Vagina (tissue), 2 donors: ENCODE measurements at regions not wholly inside any gene's neighbourhood (a gene's known extent, or its start where the extent isn't known, plus 50 kb on each side); places are given as distances from the start of the nearest gene placed in this dataset.

ENCODE experiments used
- CTCF ChIP-seq, 3 experiments: fragments of 450-650 bp in 2 of 3; fragments of 200-600 bp in 1 of 3; sonication (generic) in 1 of 3; IDR thresholded peaks; one replicate each; pipeline ENCODE4 v1.5.1; 2017 to 2019; ENCODE audit warnings: antibody characterized with exemption in 3 of 3, mild to moderate bottlenecking in 2 of 3, moderate library complexity in 2 of 3
- POLR2A ChIP-seq, 2 donors: fragments of 450-650 bp; IDR thresholded peaks; one replicate each; pipeline ENCODE4 v1.6.1; 2017; ENCODE audit warnings: antibody characterized with exemption in 2 of 2, mild to moderate bottlenecking in 2 of 2, moderate library complexity in 2 of 2
- POLR2AphosphoS5 ChIP-seq, 2 donors: sonication (generic); formaldehyde crosslinking; IDR thresholded peaks; one replicate each; pipeline ENCODE4 v1.9.0; 2017; ENCODE audit warnings: antibody characterized with exemption in 2 of 2, mild to moderate bottlenecking in 2 of 2, low read depth in 1 of 2; ENCODE audit not compliant: insufficient read depth in 1 of 2

GRCh38 chr3:159751146-159751545 lies 237.5 kb upstream of the IL12A start:
- TF ChIP-seq POLR2AphosphoS5 (IDR thresholded peaks at IDR 0.05; ENCODE audit: insufficient read depth in 1 of 2, low read depth in 1 of 2) (no peak), CTCF (IDR thresholded peaks at IDR 0.05) (no peak), POLR2A (IDR thresholded peaks at IDR 0.05) (no peak)
